MM.1S (cell line): ENCODE measurements at regions not wholly inside any gene's neighbourhood (a gene's known extent, or its start where the extent isn't known, plus 50 kb on each side); places are given as distances from the start of the nearest gene placed in this dataset.

ENCODE experiments used
- DNase-seq: peaks from one replicate; pipeline ENCODE4 v3.0.0-alpha.2; 2015
- H2AFZ ChIP-seq: fragments of 300-600 bp; sonication (generic); 2 replicates; pipeline ENCODE4 v1.6.0; 2016; ENCODE audit warnings: antibody characterized with exemption, low read length
- H3F3A ChIP-seq: fragments of 300-600 bp; sonication (generic); 2 replicates; pipeline ENCODE4 v1.6.1; 2016; ENCODE audit warnings: mild to moderate bottlenecking, antibody characterized with exemption, low read length, moderate library complexity, mixed read lengths; ENCODE audit not compliant: insufficient read depth
- H3K27ac ChIP-seq: fragments of 300-600 bp; sonication (generic); 2 replicates; pipeline ENCODE4 v1.5.1; 2016; ENCODE audit warnings: mild to moderate bottlenecking, low read length
- H3K27me3 ChIP-seq: fragments of 300-600 bp; sonication (generic); replicated peaks from 2 replicates; pipeline ENCODE4 v1.6.0; 2016; ENCODE audit warnings: low read length; ENCODE audit not compliant: insufficient read depth
- H3K36me3 ChIP-seq: fragments of 300-600 bp; sonication (generic); replicated peaks from 2 replicates; pipeline ENCODE4 v1.6.1; 2016; ENCODE audit warnings: mild to moderate bottlenecking, low read length, mixed read lengths; ENCODE audit not compliant: insufficient read depth
- H3K4me1 ChIP-seq: fragments of 300-600 bp; sonication (generic); 2 replicates; pipeline ENCODE4 v1.6.1; 2016; ENCODE audit warnings: low read length, mixed read lengths
- H3K4me2 ChIP-seq: fragments of 300-600 bp; sonication (generic); 2 replicates; pipeline ENCODE4 v1.6.0; 2016; ENCODE audit warnings: low read depth, low read length
- H3K4me3 ChIP-seq: fragments of 300-600 bp; sonication (generic); 2 replicates; pipeline ENCODE4 v1.5.1; 2016; ENCODE audit warnings: low read length, mixed read lengths
- H3K79me2 ChIP-seq: fragments of 300-600 bp; sonication (generic); 2 replicates; pipeline ENCODE4 v1.6.1; 2016; ENCODE audit warnings: mixed run types, low read length, mixed read lengths
- H3K9ac ChIP-seq: fragments of 300-600 bp; sonication (generic); 2 replicates; pipeline ENCODE4 v1.6.1; 2016; ENCODE audit warnings: low read length, mixed read lengths
- H3K9me2 ChIP-seq: fragments of 300-600 bp; sonication (generic); replicated peaks from 2 replicates; pipeline ENCODE4 v1.6.1; 2016; ENCODE audit warnings: mild to moderate bottlenecking, low read length, mixed read lengths; ENCODE audit not compliant: insufficient read depth
- H3K9me3 ChIP-seq: fragments of 300-600 bp; sonication (generic); replicated peaks from 2 replicates; pipeline ENCODE4 v1.6.1; 2016; ENCODE audit warnings: mild to moderate bottlenecking, low read length, mixed read lengths; ENCODE audit not compliant: insufficient read depth
- H4K20me1 ChIP-seq: fragments of 300-600 bp; sonication (generic); 2 replicates; pipeline ENCODE4 v1.6.1; 2016; ENCODE audit warnings: mild to moderate bottlenecking, low read length, moderate library complexity, mixed read lengths; ENCODE audit not compliant: insufficient read depth
- CTCF ChIP-seq: fragments of 300-600 bp; sonication (generic); IDR thresholded peaks from 2 replicates; pipeline ENCODE4 v1.5.1; 2016; ENCODE audit warnings: antibody characterized with exemption, low read length, mixed read lengths
- EZH2 ChIP-seq: fragments of 300-600 bp; sonication (generic); optimal IDR thresholded peaks from 2 replicates; pipeline ENCODE3; 2017; ENCODE audit warnings: low read depth, mild to moderate bottlenecking, antibody characterized with exemption, low read length, mixed read lengths
- EZH2phosphoT487 ChIP-seq: fragments of 300-600 bp; sonication (generic); IDR thresholded peaks from 2 replicates; pipeline ENCODE4 v1.6.1; 2018; ENCODE audit warnings: antibody characterized with exemption, low read length

GRCh38 chr3:148631124-148631903, 66.4 kb upstream of the AGTR1 start:
- no peak for DNase-seq
- TF ChIP-seq EZH2 (no peak), EZH2phosphoT487 (no peak), CTCF (peak; percentile 15; the same call in 1 of the 2 replicates)
- Histone ChIP-seq H4K20me1 (no peaks in the 10 kb centered on the region), H3K4me2 (no peak overlapping the region), H3K27me3 (no peaks in the 10 kb centered on the region), H3K27ac (no peak overlapping the region), H3K9me3 (no peaks in the 10 kb centered on the region), H3K4me1 (no peaks in the 10 kb centered on the region), H3K4me3 (no peak overlapping the region), H3K36me3 (no peaks in the 10 kb centered on the region), H3K9me2 (no peaks in the 10 kb centered on the region), H3K9ac (no peak overlapping the region), H3K79me2 (no peaks in the 10 kb centered on the region), H2AFZ (no peak overlapping the region), H3F3A (no peaks in the 10 kb centered on the region)

GRCh38 chr3:148641722-148642121, 56.0 kb upstream of the AGTR1 start:
- Histone ChIP-seq H3K9me2 (no peaks in the 10 kb centered on the region), H3K27me3 (no peaks in the 10 kb centered on the region)
- DNase-seq, result no peak

GRCh38 chr3:148642214-148642613, 55.5 kb upstream of the AGTR1 start:
- Histone ChIP-seq H3K9me2 (no peaks in the 10 kb centered on the region), H3F3A (no peaks in the 10 kb centered on the region), H3K4me3 (no peak overlapping the region), H3K9ac (no peak overlapping the region), H4K20me1 (no peaks in the 10 kb centered on the region), H3K79me2 (no peaks in the 10 kb centered on the region), H3K27ac (no peak overlapping the region), H3K36me3 (no peaks in the 10 kb centered on the region), H3K4me2 (no peak overlapping the region), H2AFZ (no peak overlapping the region), H3K27me3 (no peaks in the 10 kb centered on the region), H3K4me1 (no peaks in the 10 kb centered on the region), H3K9me3 (no peaks in the 10 kb centered on the region)
- no peak for DNase-seq
- TF ChIP-seq EZH2, result no peak
- no peak for TF ChIP-seq EZH2phosphoT487
- no peak for TF ChIP-seq CTCF

More at GRCh38 chr3:148641722-148642121, 56.0 kb upstream of the AGTR1 start:
- no peaks in the 10 kb centered on the region for H3K79me2 ChIP-seq
- no peaks in the 10 kb centered on the region for H3F3A ChIP-seq
- no peak overlapping the region for H3K27ac ChIP-seq
- no peak overlapping the region for H3K9ac ChIP-seq
- H4K20me1 ChIP-seq, result no peaks in the 10 kb centered on the region
- no peak overlapping the region for H2AFZ ChIP-seq
- no peaks in the 10 kb centered on the region for H3K36me3 ChIP-seq
- no peak overlapping the region for H3K4me2 ChIP-seq
- TF ChIP-seq EZH2phosphoT487 (no peak), CTCF (no peak), EZH2 (no peak)
- H3K4me1 ChIP-seq, result no peaks in the 10 kb centered on the region
- no peaks in the 10 kb centered on the region for H3K9me3 ChIP-seq
- no peak overlapping the region for H3K4me3 ChIP-seq
